GM21737 (cell line): ENCODE measurements at regions not wholly inside any gene's neighbourhood (a gene's known extent, or its start where the extent isn't known, plus 50 kb on each side); places are given as distances from the start of the nearest gene placed in this dataset.
"Not testable (repeated sequence)": the region's sequence is repeated elsewhere in the genome, so short reads cannot be mapped to it uniquely, and the experiment has no call there.

ENCODE experiments used
- ATAC-seq: cut with Tn5 transposase; IDR thresholded peaks from one replicate; pipeline ENCODE4 v1.9.1; 2021; ENCODE audit warnings: mild to moderate bottlenecking, moderate library complexity; ENCODE audit not compliant: unreplicated experiment

- ATAC-seq, result not testable (repeated sequence)
Observed at GRCh38 chr1:104135036-104135435, 385.3 kb downstream of the AMY1C start.

GRCh38 chr1:104136621-104137020, 386.9 kb downstream of the AMY1C start:
- ATAC-seq, result no peak

GRCh38 chr1:104156738-104157137, 407.0 kb downstream of the AMY1C start:
- no peak for ATAC-seq

GRCh38 chr1:104163912-104164476, 414.3 kb downstream of the AMY1C start:
- no peak for ATAC-seq

- ATAC-seq, result no peak
Observed at GRCh38 chr1:104172243-104172681, 422.6 kb downstream of the AMY1C start.

- no peak for ATAC-seq
Observed at GRCh38 chr1:104182251-104182650, 432.6 kb downstream of the AMY1C start.

- no peak for ATAC-seq
Observed at GRCh38 chr1:104189207-104189606, 439.5 kb downstream of the AMY1C start.

- no peak for ATAC-seq
Observed at GRCh38 chr1:104190821-104191220, 441.1 kb downstream of the AMY1C start.

GRCh38 chr1:104195395-104195794, 445.7 kb downstream of the AMY1C start:
- no peak for ATAC-seq

- no peak for ATAC-seq
Observed at GRCh38 chr1:104196136-104196535, 446.4 kb downstream of the AMY1C start.

GRCh38 chr1:104197516-104197915, 447.8 kb downstream of the AMY1C start:
- ATAC-seq, result no peak

- ATAC-seq, result no peak
Observed at GRCh38 chr1:104212239-104212638, 462.5 kb downstream of the AMY1C start.

GRCh38 chr1:104217395-104217986, 467.8 kb downstream of the AMY1C start:
- not testable (repeated sequence) for ATAC-seq

GRCh38 chr1:104229860-104230259, 480.2 kb downstream of the AMY1C start:
- no peak for ATAC-seq

- no peak for ATAC-seq
Observed at GRCh38 chr1:104231676-104232075, 482.0 kb downstream of the AMY1C start.

- no peak for ATAC-seq
Observed at GRCh38 chr1:104235141-104235540, 485.4 kb downstream of the AMY1C start.

GRCh38 chr1:104238991-104239390, 489.3 kb downstream of the AMY1C start:
- ATAC-seq, result no peak

- ATAC-seq, result no peak
Observed at GRCh38 chr1:104248385-104248784, 498.7 kb downstream of the AMY1C start.

- no peak for ATAC-seq
Observed at GRCh38 chr1:104259481-104259880, 509.8 kb downstream of the AMY1C start.

GRCh38 chr1:104263110-104263509, 513.4 kb downstream of the AMY1C start:
- ATAC-seq, result not testable (repeated sequence)

- ATAC-seq, result no peak
Observed at GRCh38 chr1:104264521-104264920, 514.8 kb downstream of the AMY1C start.

GRCh38 chr1:104265163-104265562, 515.5 kb downstream of the AMY1C start:
- ATAC-seq, result no peak

- ATAC-seq, result no peak
Observed at GRCh38 chr1:104266612-104267011, 516.9 kb downstream of the AMY1C start.
